LNCAP (cell line): ENCODE measurements at regions not wholly inside any gene's neighbourhood (a gene's known extent, or its start where the extent isn't known, plus 50 kb on each side); places are given as distances from the start of the nearest gene placed in this dataset.

Source experiments
- CTCF ChIP-seq: fragments of 450-650 bp; IDR thresholded peaks from 2 replicates; pipeline ENCODE4 v1.5.1; 2017; ENCODE audit warnings: mild to moderate bottlenecking

- no peak for TF ChIP-seq CTCF
Measured at GRCh38 chr7:124460056-124460450, 305.5 kb downstream of the GPR37 start.

- TF ChIP-seq CTCF: no peak
Measured at GRCh38 chr7:124459101-124460055, 306.2 kb downstream of the GPR37 start.

GRCh38 chr7:124457841-124458240, 307.8 kb downstream of the GPR37 start:
- TF ChIP-seq CTCF: no peak

GRCh38 chr7:124456286-124456685, 309.3 kb downstream of the GPR37 start:
- TF ChIP-seq CTCF: no peak

GRCh38 chr7:124452186-124452585, 313.4 kb downstream of the GPR37 start:
- no peak for TF ChIP-seq CTCF

- TF ChIP-seq CTCF: no peak
Measured at GRCh38 chr7:124449896-124450295, 315.7 kb downstream of the GPR37 start.

GRCh38 chr7:124444696-124445480, 320.7 kb downstream of the GPR37 start:
- no peak for TF ChIP-seq CTCF
